HG03095 (cell line): ENCODE measurements at regions not wholly inside any gene's neighbourhood (a gene's known extent, or its start where the extent isn't known, plus 50 kb on each side); places are given as distances from the start of the nearest gene placed in this dataset.

Experiments
- ATAC-seq: cut with Tn5 transposase; IDR thresholded peaks from one replicate; pipeline ENCODE4 v1.9.1; 2021; ENCODE audit warnings: moderate library complexity; ENCODE audit not compliant: unreplicated experiment

GRCh38 chr7:12067156-12067831, 143.8 kb upstream of the TMEM106B start:
- peak; percentile 54 for ATAC-seq

- ATAC-seq: no peak
Measured at GRCh38 chr7:12069757-12070156, 141.3 kb upstream of the TMEM106B start.

GRCh38 chr7:12074889-12075288, 136.2 kb upstream of the TMEM106B start:
- no peak for ATAC-seq

GRCh38 chr7:12080006-12080405, 131.1 kb upstream of the TMEM106B start:
- ATAC-seq: no peak

- no peak for ATAC-seq
Measured at GRCh38 chr7:12085516-12085915, 125.6 kb upstream of the TMEM106B start.

- no peak for ATAC-seq
Measured at GRCh38 chr7:12089951-12090756, 120.9 kb upstream of the TMEM106B start.

- no peak for ATAC-seq
Measured at GRCh38 chr7:12090757-12091221, 120.3 kb upstream of the TMEM106B start.

- no peak for ATAC-seq
Measured at GRCh38 chr7:12091231-12091630, 119.9 kb upstream of the TMEM106B start.

GRCh38 chr7:12092499-12093130, 118.5 kb upstream of the TMEM106B start:
- ATAC-seq: no peak

GRCh38 chr7:12093365-12093764, 117.7 kb upstream of the TMEM106B start:
- ATAC-seq: no peak

- ATAC-seq: no peak
Measured at GRCh38 chr7:12094365-12094921, 116.7 kb upstream of the TMEM106B start.

GRCh38 chr7:12102126-12102525, 109.0 kb upstream of the TMEM106B start:
- no peak for ATAC-seq

GRCh38 chr7:12102527-12102926, 108.6 kb upstream of the TMEM106B start:
- no peak for ATAC-seq

GRCh38 chr7:12103948-12104347, 107.1 kb upstream of the TMEM106B start:
- ATAC-seq: no peak

GRCh38 chr7:12107381-12107780, 103.7 kb upstream of the TMEM106B start:
- ATAC-seq: no peak

GRCh38 chr7:12107841-12108254, 103.2 kb upstream of the TMEM106B start:
- ATAC-seq: no peak

- ATAC-seq: no peak
Measured at GRCh38 chr7:12110425-12110824, 100.7 kb upstream of the TMEM106B start.

GRCh38 chr7:12111422-12112405, 99.4 kb upstream of the TMEM106B start:
- ATAC-seq: no peak

- ATAC-seq: no peak
Measured at GRCh38 chr7:12117170-12117569, 93.9 kb upstream of the TMEM106B start.

- no peak for ATAC-seq
Measured at GRCh38 chr7:12119620-12120303, 91.3 kb upstream of the TMEM106B start.
